Adrenal gland (tissue), 9 donors: ENCODE measurements at regions not wholly inside any gene's neighbourhood (a gene's known extent, or its start where the extent isn't known, plus 50 kb on each side); places are given as distances from the start of the nearest gene placed in this dataset.
A peak's percentile ranks its signal among the peaks of the same experiment; 100 is the strongest.

Source experiments
- DNase-seq, 7 donors: peaks; one replicate each; pipeline ENCODE4 v3.0.0-alpha.2; 2019 to 2020
- H3K27ac ChIP-seq, 5 donors: fragments of 200-600 bp; sonication (generic) in 4 of 5; 1 replicate in 3 of 5; 2 replicates in 2 of 5; pipeline versions ENCODE4 v1.5.1 to v1.8.0; 2016 to 2020; ENCODE audit warnings: mild to moderate bottlenecking in 1 of 5
- H3K27me3 ChIP-seq: fragments of 200-600 bp; 2 replicates; pipeline ENCODE4 v1.8.0; 2021
- H3K36me3 ChIP-seq, 2 donors: fragments of 200-600 bp; replicated peaks in 1 of 2; 1 replicate in 1 of 2; 2 replicates in 1 of 2; pipeline versions ENCODE4 v1.5.1 to v1.8.0; 2018 to 2022
- H3K4me1 ChIP-seq, 2 donors: fragments of 200-600 bp; replicated peaks in 1 of 2; 1 replicate in 1 of 2; 2 replicates in 1 of 2; pipeline versions ENCODE4 v1.5.1 to v1.8.0; 2018 to 2021
- H3K4me3 ChIP-seq, 4 donors: fragments of 200-600 bp; sonication (generic) in 3 of 4; one replicate each; pipeline ENCODE4 v1.5.1; 2016 to 2018
- H3K9me3 ChIP-seq, 3 donors: fragments of 200-600 bp; sonication (generic) in 1 of 3; replicated peaks in 1 of 3; 1 replicate in 2 of 3; 2 replicates in 1 of 3; pipeline versions ENCODE4 v1.5.1 to v1.8.0; 2016 to 2021
- POLR2A ChIP-seq, 2 donors: fragments of 450-650 bp; IDR thresholded peaks; one replicate each; pipeline ENCODE4 v1.6.1; 2017; ENCODE audit warnings: antibody characterized with exemption in 2 of 2, mild to moderate bottlenecking in 2 of 2, moderate library complexity in 1 of 2
- WGBS, 4 donors: extraction: QIAGEN DNeasy Blood & Tissue Kit in 2 of 4; methylation state at CpG; one replicate each; pipeline versions ENCODE4 v1.1.5 to v1.1.7; 2013 to 2017; 5-methylcytosine and 5-hydroxymethylcytosine counted together
- intact Hi-C, 2 donors: fragments of 100-400 bp; cut with DNase I; formaldehyde crosslinking; loops; one replicate each; pipeline versions ENCODE4 v1.14.1 to v1.15.0; 2022 to 2023
- TF ChIP-seq, protein P1 (sequence below), 6 experiments: fragments of 450-650 bp in 4 of 6; fragments of 200-600 bp in 2 of 6; sonication (generic) in 1 of 6; IDR thresholded peaks; 1 replicate in 5 of 6; 2 replicates in 1 of 6; pipeline versions ENCODE4 v1.5.1 to v1.8.0; 2016 to 2021; ENCODE audit warnings: antibody characterized with exemption in 6 of 6, mild to moderate bottlenecking in 2 of 6, moderate library complexity in 1 of 6
- donor health status: healthy with polysubstance abuse.
- donor health status: Bipolar disorder and iron deficiency.
- donor health status: DM: yes; HTN: yes; CAD: no.
- donor health status: DM: no; HTN: no; CAD: no.
- donor health status: DM: no; HTN: no; CAD: no.

DNA sequence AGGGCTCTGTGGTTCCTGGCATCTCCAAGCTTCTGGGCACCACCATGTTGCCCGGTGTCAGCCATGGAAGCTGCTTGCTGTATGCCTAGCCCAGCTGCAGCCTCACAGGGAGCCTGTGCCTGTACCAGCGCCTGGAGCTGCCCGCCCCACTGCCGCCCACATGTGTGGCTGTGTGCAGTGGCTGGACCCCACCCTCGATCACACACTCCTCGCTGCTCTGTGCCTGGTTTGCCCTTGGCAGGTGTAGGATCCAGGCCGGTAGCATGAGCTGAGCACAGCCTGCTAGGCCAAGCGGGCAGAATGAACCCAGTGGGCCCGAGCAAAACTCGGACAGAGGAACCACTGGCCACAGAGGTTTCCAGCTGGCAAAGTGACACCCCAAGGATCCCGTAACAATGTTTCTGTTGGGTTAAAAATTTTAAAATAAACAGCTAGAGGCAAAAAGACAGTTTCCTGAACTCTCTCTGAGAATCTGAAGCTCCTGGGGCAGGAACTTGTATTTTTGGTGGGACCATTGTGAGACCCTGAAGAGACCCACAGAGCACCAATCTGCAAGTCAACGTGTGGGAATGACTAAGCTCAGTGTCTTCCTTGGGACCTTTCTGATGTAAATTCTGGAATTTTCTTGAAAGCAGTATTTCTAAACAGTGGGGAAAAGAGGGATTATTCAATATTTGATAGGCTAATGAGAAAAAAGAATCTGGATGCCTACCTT is 73.1 kb upstream of the CCDC112 start:
- no peaks in the 10 kb centered on the region for H3K4me1 ChIP-seq
- TF ChIP-seq POLR2A (IDR thresholded peaks at IDR 0.05): no peak
- TF ChIP-seq, protein P1, sequence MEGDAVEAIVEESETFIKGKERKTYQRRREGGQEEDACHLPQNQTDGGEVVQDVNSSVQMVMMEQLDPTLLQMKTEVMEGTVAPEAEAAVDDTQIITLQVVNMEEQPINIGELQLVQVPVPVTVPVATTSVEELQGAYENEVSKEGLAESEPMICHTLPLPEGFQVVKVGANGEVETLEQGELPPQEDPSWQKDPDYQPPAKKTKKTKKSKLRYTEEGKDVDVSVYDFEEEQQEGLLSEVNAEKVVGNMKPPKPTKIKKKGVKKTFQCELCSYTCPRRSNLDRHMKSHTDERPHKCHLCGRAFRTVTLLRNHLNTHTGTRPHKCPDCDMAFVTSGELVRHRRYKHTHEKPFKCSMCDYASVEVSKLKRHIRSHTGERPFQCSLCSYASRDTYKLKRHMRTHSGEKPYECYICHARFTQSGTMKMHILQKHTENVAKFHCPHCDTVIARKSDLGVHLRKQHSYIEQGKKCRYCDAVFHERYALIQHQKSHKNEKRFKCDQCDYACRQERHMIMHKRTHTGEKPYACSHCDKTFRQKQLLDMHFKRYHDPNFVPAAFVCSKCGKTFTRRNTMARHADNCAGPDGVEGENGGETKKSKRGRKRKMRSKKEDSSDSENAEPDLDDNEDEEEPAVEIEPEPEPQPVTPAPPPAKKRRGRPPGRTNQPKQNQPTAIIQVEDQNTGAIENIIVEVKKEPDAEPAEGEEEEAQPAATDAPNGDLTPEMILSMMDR (IDR thresholded peaks at IDR 0.05): no peak

DNA sequence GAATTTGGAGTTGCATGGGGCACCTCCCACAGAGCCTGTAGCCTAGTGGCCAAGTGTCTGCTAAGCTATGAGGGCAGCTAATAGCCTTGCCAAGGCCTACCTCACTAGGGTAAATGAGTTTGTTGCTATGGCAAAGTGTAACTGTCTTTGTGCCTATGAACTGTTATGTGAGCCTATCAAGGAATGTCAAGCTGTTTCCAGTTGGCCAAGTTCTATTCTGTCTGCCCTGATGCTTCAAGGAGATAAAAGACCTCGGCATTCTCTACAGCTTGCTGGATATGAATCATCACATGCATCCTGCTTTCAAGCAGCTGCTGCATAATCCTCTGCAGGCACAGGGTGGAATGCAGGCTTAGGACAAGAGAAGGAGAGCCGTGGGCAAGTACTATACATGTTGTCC is 69.8 kb upstream of the CCDC112 start:
- intact Hi-C loops: no loop called here

More for the DNA sequence above, 73.1 kb upstream of the CCDC112 start:
- WGBS, 4 donors: 84 to 93% (median 90%) methylated on average over 8 to 12 of the region's 12 CpGs
- no peak overlapping the region for H3K4me3 ChIP-seq
- H3K27ac ChIP-seq: no peak overlapping the region
- intact Hi-C loops: no loop called here
- H3K27me3 ChIP-seq: no peaks in the 10 kb centered on the region
- no peaks in the 10 kb centered on the region for H3K9me3 ChIP-seq
- H3K36me3 ChIP-seq: no peaks in the 10 kb centered on the region
- no peak for DNase-seq

DNA sequence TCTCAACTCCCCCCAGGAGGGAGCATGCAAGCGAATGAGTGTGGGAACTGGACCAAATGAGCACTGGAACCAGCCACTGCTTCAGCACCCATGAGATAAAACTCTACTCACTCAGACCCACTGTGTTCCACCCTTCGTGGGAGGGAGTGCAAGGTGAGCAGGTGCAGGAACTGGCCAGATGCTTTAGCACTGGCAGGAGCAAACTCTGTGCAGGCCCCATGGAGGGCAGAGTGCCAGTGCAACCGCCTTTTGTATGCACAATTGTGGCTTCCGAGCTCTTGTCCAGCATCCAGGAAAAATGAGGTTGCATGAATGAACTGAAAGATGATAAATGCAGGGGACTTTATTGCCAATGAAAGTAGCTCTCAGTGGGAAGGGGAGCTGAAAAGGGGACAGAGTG is 67.4 kb upstream of the CCDC112 start:
- WGBS, 4 donors: 80 to 87% (median 83%) methylated on average over 4 of the region's 4 CpGs

More for the DNA sequence above, 69.8 kb upstream of the CCDC112 start:
- Histone ChIP-seq H3K4me3 (no peak overlapping the region), H3K27ac (no peak overlapping the region), H3K9me3 (no peaks in the 10 kb centered on the region), H3K36me3 (no peaks in the 10 kb centered on the region), H3K27me3 (no peaks in the 10 kb centered on the region), H3K4me1 (no peaks in the 10 kb centered on the region)
- DNase-seq: peak in 3 of 7 donors; percentile 19 to 39 (median 35)
- 32 to 48% (median 42%) methylated on average over 2 of the region's 2 CpGs for WGBS, 4 donors
- TF ChIP-seq POLR2A (IDR thresholded peaks at IDR 0.05): no peak
- TF ChIP-seq, protein P1 (IDR thresholded peaks at IDR 0.05): no peak

DNA sequence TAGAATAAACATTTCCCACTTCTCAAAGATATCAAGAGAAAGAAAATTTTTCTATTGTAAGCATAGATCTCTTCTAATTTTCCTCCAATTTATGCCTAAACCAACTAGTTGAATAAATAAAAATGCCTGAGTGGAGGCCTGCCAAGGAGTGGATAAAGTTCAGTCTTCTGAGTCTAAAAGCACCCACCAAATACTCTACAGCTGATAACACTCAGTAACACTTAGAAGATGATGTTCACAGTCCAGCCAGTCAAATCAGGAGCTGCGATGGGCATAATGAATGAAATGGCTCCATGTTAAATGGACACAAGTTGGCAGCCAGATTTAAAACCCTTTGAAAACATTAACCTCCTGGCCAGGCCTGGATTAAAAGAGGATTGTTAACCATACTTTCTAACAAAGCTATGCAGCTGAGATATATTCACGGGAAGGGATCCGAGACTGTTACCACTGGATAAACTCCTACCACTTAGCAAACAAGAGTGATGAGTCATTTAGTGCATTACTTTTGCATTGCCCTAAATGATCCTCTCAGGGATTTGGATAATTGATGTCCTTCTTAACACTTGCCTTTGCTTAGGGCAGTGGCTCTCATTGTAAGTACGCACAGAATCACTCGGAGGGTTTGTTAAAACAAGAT is 63.7 kb upstream of the CCDC112 start:
- Histone ChIP-seq H3K4me1 (no peaks in the 10 kb centered on the region), H3K27ac (no peak overlapping the region), H3K9me3 (no peaks in the 10 kb centered on the region), H3K4me3 (no peak overlapping the region), H3K27me3 (no peaks in the 10 kb centered on the region), H3K36me3 (no peaks in the 10 kb centered on the region)
- WGBS, 4 donors: 75 to 90% (median 83%) methylated on average over 5 of the region's 5 CpGs
- TF ChIP-seq POLR2A (IDR thresholded peaks at IDR 0.05): no peak
- TF ChIP-seq, protein P1 (IDR thresholded peaks at IDR 0.05): no peak
- no peak for DNase-seq
- intact Hi-C loops: no loop called here

More for the DNA sequence above, 67.4 kb upstream of the CCDC112 start:
- Histone ChIP-seq H3K4me1 (no peaks in the 10 kb centered on the region), H3K27ac (no peak overlapping the region), H3K36me3 (no peaks in the 10 kb centered on the region), H3K27me3 (no peaks in the 10 kb centered on the region), H3K9me3 (no peaks in the 10 kb centered on the region), H3K4me3 (no peak overlapping the region)
- TF ChIP-seq, protein P1 (IDR thresholded peaks at IDR 0.05): no peak
- no peak for TF ChIP-seq POLR2A (IDR thresholded peaks at IDR 0.05)
- no peak for DNase-seq
- intact Hi-C loops: no loop called here
